ENCODE measurements at regions not wholly inside any gene's neighbourhood (a gene's known extent, or its start where the extent isn't known, plus 50 kb on each side); places are given as distances from the start of the nearest gene placed in this dataset.

GRCh38 chr9:135016037-135016640 is 71.3 kb upstream of the OLFM1 start:
- H3K27me3 ChIP-seq (ENCODE audit: insufficient read depth): no peaks in the 10 kb centered on the region
- H3F3A ChIP-seq (replicated peaks; ENCODE audit: insufficient read depth): no peaks in the 10 kb centered on the region
- no peaks in the 10 kb centered on the region for H3K4me1 ChIP-seq (ENCODE audit: control insufficient read depth in 1 of 2, insufficient read depth in 2 of 2, low read depth in 1 of 2, low read length in 1 of 2)
- H3K4me3 ChIP-seq (ENCODE audit: low read depth in 2 of 2, low read length in 1 of 2): no peak overlapping the region
- no peaks in the 10 kb centered on the region for H3K79me2 ChIP-seq (ENCODE audit: insufficient read depth)
- H3K4me2 ChIP-seq: no peak overlapping the region
- 57% methylated on average over 14 of the region's 14 CpGs for WGBS (ENCODE audit: low lambda C conversion rate)
- H3K27ac ChIP-seq (ENCODE audit: low read depth in 2 of 2, low read length in 1 of 2): no peak overlapping the region
- no peaks in the 10 kb centered on the region for H3K9me3 ChIP-seq
- no peaks in the 10 kb centered on the region for H3K9me2 ChIP-seq
- TF ChIP-seq YY1 (IDR thresholded peaks at IDR 0.05; ENCODE audit: low read depth): no peak
- no peak for TF ChIP-seq EZH2phosphoT487 (IDR thresholded peaks at IDR 0.05; ENCODE audit: borderline replicate concordance, low read depth)
- no peak for TF ChIP-seq JUND (IDR thresholded peaks at IDR 0.05)
- no peak for TF ChIP-seq USF2 (IDR thresholded peaks at IDR 0.05; ENCODE audit: borderline replicate concordance, low read depth, low read length)
- CTCF ChIA-PET: interaction anchor here (1.0 kb wide), 1 partner anchor 53 kb away, joined by 3 read pairs; no protein-coding TSS in a partner anchor
- DNase-seq: no peak
- no peaks in the 10 kb centered on the region for H4K20me1 ChIP-seq (ENCODE audit: insufficient read depth)
- H3K9ac ChIP-seq: no peak overlapping the region
- no peaks in the 10 kb centered on the region for H3K36me3 ChIP-seq (replicated peaks in 1 of 2; ENCODE audit: control insufficient read depth in 1 of 2, insufficient read depth in 2 of 2, low read length in 1 of 2)
- no peak overlapping the region for H2AFZ ChIP-seq (ENCODE audit: low read depth)
- POLR2A ChIA-PET: interaction anchor here (1.7 kb wide), 1 partner anchor 9 kb away, joined by 3 read pairs; no protein-coding TSS in a partner anchor

- Histone ChIP-seq H4K20me1 (ENCODE audit: insufficient read depth) (no peaks in the 10 kb centered on the region), H3K4me1 (ENCODE audit: control insufficient read depth in 1 of 2, insufficient read depth in 2 of 2, low read depth in 1 of 2, low read length in 1 of 2) (no peaks in the 10 kb centered on the region), H3K9ac (no peak overlapping the region), H3F3A (replicated peaks; ENCODE audit: insufficient read depth) (no peaks in the 10 kb centered on the region), H3K27ac (ENCODE audit: low read depth in 2 of 2, low read length in 1 of 2) (no peak overlapping the region), H3K9me2 (no peaks in the 10 kb centered on the region), H3K79me2 (ENCODE audit: insufficient read depth) (no peaks in the 10 kb centered on the region), H2AFZ (ENCODE audit: low read depth) (no peak overlapping the region), H3K4me2 (no peak overlapping the region), H3K27me3 (ENCODE audit: insufficient read depth) (no peaks in the 10 kb centered on the region), H3K4me3 (ENCODE audit: low read depth in 2 of 2, low read length in 1 of 2) (no peak overlapping the region), H3K36me3 (replicated peaks in 1 of 2; ENCODE audit: control insufficient read depth in 1 of 2, insufficient read depth in 2 of 2, low read length in 1 of 2) (no peaks in the 10 kb centered on the region), H3K9me3 (no peaks in the 10 kb centered on the region)
- 37% methylated on average over 8 of the region's 10 CpGs for WGBS (ENCODE audit: low lambda C conversion rate)
- ChIA-PET CTCF (no interaction called here), POLR2A (no interaction called here)
- TF ChIP-seq YY1 (IDR thresholded peaks at IDR 0.05; ENCODE audit: low read depth) (no peak), MAX (IDR thresholded peaks at IDR 0.05; ENCODE audit: low read depth) (no peak), MXI1 (IDR thresholded peaks at IDR 0.05; ENCODE audit: low read depth, low read length) (no peak), TAF1 (IDR thresholded peaks at IDR 0.05; ENCODE audit: borderline replicate concordance, low read depth, low read length) (no peak), MEF2A (IDR thresholded peaks at IDR 0.05; ENCODE audit: borderline replicate concordance, low read depth) (no peak), EP300 (IDR thresholded peaks at IDR 0.05; ENCODE audit: borderline replicate concordance in 1 of 2, low read depth in 1 of 2, low read length in 1 of 2) (no peak), RFX5 (IDR thresholded peaks at IDR 0.05; ENCODE audit: low read length) (no peak), RAD21 (IDR thresholded peaks at IDR 0.05; ENCODE audit: low read length) (no peak)
- no peak for DNase-seq
Measured at GRCh38 chr9:135016876-135017275, 70.6 kb upstream of the OLFM1 start.

DNA sequence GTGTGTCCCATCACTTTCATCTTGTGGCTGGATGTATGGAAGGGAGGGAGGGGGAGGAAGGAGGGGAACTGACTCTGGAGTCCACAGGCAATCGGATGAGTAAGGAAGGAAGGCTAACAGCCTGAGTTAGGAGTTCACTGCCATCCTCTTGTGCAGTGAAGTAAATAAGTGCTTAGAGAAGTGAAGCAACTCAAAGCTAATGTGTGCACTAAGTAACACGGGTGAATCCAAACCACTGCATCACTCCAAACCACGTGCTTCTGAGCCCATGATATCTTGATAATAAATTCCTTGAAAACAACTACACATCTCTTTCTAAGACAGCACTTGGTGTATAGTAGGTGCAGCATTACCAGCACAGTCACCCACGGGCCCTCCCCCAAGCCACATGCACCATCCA is 69.6 kb upstream of the OLFM1 start:
- Histone ChIP-seq H3K4me1 (ENCODE audit: control insufficient read depth in 1 of 2, insufficient read depth in 2 of 2, low read depth in 1 of 2, low read length in 1 of 2) (peaks cover 0 to 3% of the 10 kb centered on the region in 2 experiments; a peak in 1 of 4 replicates), H3K27me3 (ENCODE audit: insufficient read depth) (no peaks in the 10 kb centered on the region), H4K20me1 (ENCODE audit: insufficient read depth) (no peaks in the 10 kb centered on the region), H3K36me3 (replicated peaks in 1 of 2; ENCODE audit: control insufficient read depth in 1 of 2, insufficient read depth in 2 of 2, low read length in 1 of 2) (no peaks in the 10 kb centered on the region), H3K4me3 (ENCODE audit: low read depth in 2 of 2, low read length in 1 of 2) (no peak overlapping the region), H3K79me2 (ENCODE audit: insufficient read depth) (no peaks in the 10 kb centered on the region), H3K27ac (ENCODE audit: low read depth in 2 of 2, low read length in 1 of 2) (no peak overlapping the region), H3K9me3 (no peaks in the 10 kb centered on the region), H3K4me2 (no peak overlapping the region), H3K9me2 (no peaks in the 10 kb centered on the region), H3F3A (replicated peaks; ENCODE audit: insufficient read depth) (no peaks in the 10 kb centered on the region), H3K9ac (no peak overlapping the region), H2AFZ (ENCODE audit: low read depth) (no peak overlapping the region)
- TF ChIP-seq RCOR1 (IDR thresholded peaks at IDR 0.05; ENCODE audit: low read length): no peak
- TF ChIP-seq SIN3A (IDR thresholded peaks at IDR 0.05; ENCODE audit: borderline replicate concordance, low read depth, low read length): no peak
- no peak for TF ChIP-seq RXRA (IDR thresholded peaks at IDR 0.05; ENCODE audit: borderline replicate concordance, low read depth)
- TF ChIP-seq FOXM1 (IDR thresholded peaks at IDR 0.05; ENCODE audit: low read depth): no peak
- TF ChIP-seq, protein P1, sequence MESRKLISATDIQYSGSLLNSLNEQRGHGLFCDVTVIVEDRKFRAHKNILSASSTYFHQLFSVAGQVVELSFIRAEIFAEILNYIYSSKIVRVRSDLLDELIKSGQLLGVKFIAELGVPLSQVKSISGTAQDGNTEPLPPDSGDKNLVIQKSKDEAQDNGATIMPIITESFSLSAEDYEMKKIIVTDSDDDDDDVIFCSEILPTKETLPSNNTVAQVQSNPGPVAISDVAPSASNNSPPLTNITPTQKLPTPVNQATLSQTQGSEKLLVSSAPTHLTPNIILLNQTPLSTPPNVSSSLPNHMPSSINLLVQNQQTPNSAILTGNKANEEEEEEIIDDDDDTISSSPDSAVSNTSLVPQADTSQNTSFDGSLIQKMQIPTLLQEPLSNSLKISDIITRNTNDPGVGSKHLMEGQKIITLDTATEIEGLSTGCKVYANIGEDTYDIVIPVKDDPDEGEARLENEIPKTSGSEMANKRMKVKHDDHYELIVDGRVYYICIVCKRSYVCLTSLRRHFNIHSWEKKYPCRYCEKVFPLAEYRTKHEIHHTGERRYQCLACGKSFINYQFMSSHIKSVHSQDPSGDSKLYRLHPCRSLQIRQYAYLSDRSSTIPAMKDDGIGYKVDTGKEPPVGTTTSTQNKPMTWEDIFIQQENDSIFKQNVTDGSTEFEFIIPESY (IDR thresholded peaks at IDR 0.05; ENCODE audit: borderline replicate concordance, low read depth): no peak
- TF ChIP-seq YY1 (IDR thresholded peaks at IDR 0.05; ENCODE audit: low read depth): no peak
- POLR2A ChIA-PET: no interaction called here
- 27% methylated on average over 4 of the region's 4 CpGs for WGBS (ENCODE audit: low lambda C conversion rate)
- no peak for DNase-seq
- CTCF ChIA-PET: no interaction called here
